Mesothelial cell of epicardium (in vitro differentiated cells): ENCODE measurements at regions not wholly inside any gene's neighbourhood (a gene's known extent, or its start where the extent isn't known, plus 50 kb on each side); places are given as distances from the start of the nearest gene placed in this dataset.

Experiments
- DNase-seq, 2 experiments: peaks; one replicate each; pipeline ENCODE4 v3.0.0; 2021; ENCODE audit warnings: low spot score in 2 of 2; ENCODE audit not compliant: unreplicated experiment in 2 of 2
- H3K27ac Mint-ChIP-seq: 2 replicates; pipeline ENCODE4 v1.8.0; 2021; ENCODE audit warnings: mixed read lengths
- H3K27me3 Mint-ChIP-seq: 2 replicates; pipeline ENCODE4 v1.8.0; 2021; ENCODE audit warnings: low read depth, mixed read lengths
- H3K36me3 Mint-ChIP-seq: 2 replicates; pipeline ENCODE4 v1.8.0; 2021; ENCODE audit warnings: mixed read lengths
- H3K4me1 Mint-ChIP-seq: 2 replicates; pipeline ENCODE4 v1.8.0; 2021; ENCODE audit warnings: mixed read lengths
- H3K4me3 Mint-ChIP-seq: 2 replicates; pipeline ENCODE4 v1.8.0; 2021; ENCODE audit warnings: mild to moderate bottlenecking, moderate library complexity, mixed read lengths
- H3K9me3 Mint-ChIP-seq: 2 replicates; pipeline ENCODE4 v1.8.0; 2021; ENCODE audit warnings: mixed read lengths
- CTCF ChIP-seq: fragments of 200-600 bp; sonication (generic); IDR thresholded peaks from one replicate; pipeline ENCODE4 v1.5.0; 2021; ENCODE audit warnings: antibody characterized with exemption; ENCODE audit not compliant: unreplicated experiment

GRCh38 chr1:29586991-29587745, 350.8 kb downstream of the PTPRU start:
- H3K4me3 Mint-ChIP-seq = no peak overlapping the region
- DNase-seq = no peak
- no peaks in the 10 kb centered on the region for H3K4me1 Mint-ChIP-seq

DNA sequence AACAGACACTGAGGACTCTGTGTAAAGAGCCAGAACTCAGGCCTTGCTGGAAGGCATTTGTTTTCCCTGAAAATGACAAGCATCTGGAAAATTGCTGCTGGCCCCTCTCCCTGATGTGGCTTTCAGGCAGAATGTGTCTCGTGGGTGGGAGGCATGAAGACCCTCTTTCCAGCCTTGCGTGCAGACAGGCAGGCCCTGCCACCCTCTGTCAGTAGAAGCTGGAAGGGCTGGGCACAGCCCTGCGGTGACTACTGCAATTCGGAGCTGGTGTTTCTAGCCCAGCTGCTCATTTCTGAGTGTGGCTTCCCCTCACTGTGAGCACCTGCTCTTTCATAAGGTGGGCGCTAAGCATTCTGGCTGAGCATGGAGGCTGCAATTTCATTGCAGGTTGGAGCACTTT, 349.9 kb downstream of the PTPRU start:
- no peaks in the 10 kb centered on the region for H3K36me3 Mint-ChIP-seq
- no peaks in the 10 kb centered on the region for H3K4me1 Mint-ChIP-seq
- H3K27me3 Mint-ChIP-seq = peaks cover 63% of the 10 kb centered on the region
- no peaks in the 10 kb centered on the region for H3K9me3 Mint-ChIP-seq
- no peak overlapping the region for H3K27ac Mint-ChIP-seq
- no peak overlapping the region for H3K4me3 Mint-ChIP-seq
- DNase-seq = no peak
- TF ChIP-seq CTCF = no peak

More at GRCh38 chr1:29586991-29587745, 350.8 kb downstream of the PTPRU start:
- no peak overlapping the region for H3K27ac Mint-ChIP-seq
- peaks cover 59% of the 10 kb centered on the region for H3K27me3 Mint-ChIP-seq
- no peak for TF ChIP-seq CTCF
- no peaks in the 10 kb centered on the region for H3K36me3 Mint-ChIP-seq
- no peaks in the 10 kb centered on the region for H3K9me3 Mint-ChIP-seq

- Mint-ChIP-seq H3K4me3 (no peak overlapping the region), H3K27me3 (peaks cover 58% of the 10 kb centered on the region), H3K27ac (no peak overlapping the region)
Measured at GRCh38 chr1:29585656-29586055, 349.3 kb downstream of the PTPRU start.

GRCh38 chr1:29585201-29585600, 348.9 kb downstream of the PTPRU start:
- Mint-ChIP-seq H3K4me3 (no peak overlapping the region), H3K4me1 (no peaks in the 10 kb centered on the region), H3K36me3 (no peaks in the 10 kb centered on the region), H3K27me3 (peaks cover 59% of the 10 kb centered on the region), H3K27ac (no peak overlapping the region), H3K9me3 (no peaks in the 10 kb centered on the region)
- no peak for DNase-seq
- TF ChIP-seq CTCF = no peak

More at GRCh38 chr1:29585656-29586055, 349.3 kb downstream of the PTPRU start:
- Mint-ChIP-seq H3K9me3 (no peaks in the 10 kb centered on the region), H3K36me3 (no peaks in the 10 kb centered on the region), H3K4me1 (no peaks in the 10 kb centered on the region)
- no peak for TF ChIP-seq CTCF
- no peak for DNase-seq

DNA sequence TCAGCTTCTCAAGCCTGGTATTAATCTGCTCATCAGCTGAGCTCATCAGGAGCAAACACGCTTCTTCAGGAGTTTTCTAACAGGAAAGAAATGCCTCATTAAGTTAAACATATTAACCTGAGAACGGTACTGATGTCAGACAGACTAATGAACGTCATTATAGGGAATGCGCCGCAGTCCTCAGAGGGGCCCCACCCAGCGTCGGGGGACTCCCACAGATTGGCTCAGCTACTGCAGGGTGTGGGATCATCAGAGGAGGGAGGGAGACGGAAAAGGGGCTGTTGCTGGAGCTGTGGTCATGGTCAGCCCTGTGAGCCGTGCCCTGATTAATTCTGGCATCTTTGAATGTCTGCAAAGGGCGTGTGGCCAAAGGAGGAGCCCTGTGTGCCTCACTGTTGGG, 348.5 kb downstream of the PTPRU start:
- Mint-ChIP-seq H3K27me3 (peaks cover 58% of the 10 kb centered on the region), H3K36me3 (no peaks in the 10 kb centered on the region), H3K4me1 (no peaks in the 10 kb centered on the region), H3K27ac (no peak overlapping the region), H3K9me3 (no peaks in the 10 kb centered on the region), H3K4me3 (no peak overlapping the region)
- no peak for TF ChIP-seq CTCF
- no peak for DNase-seq
